Pulmonary artery endothelial cell (primary cell): ENCODE measurements at regions not wholly inside any gene's neighbourhood (a gene's known extent, or its start where the extent isn't known, plus 50 kb on each side); places are given as distances from the start of the nearest gene placed in this dataset.

Experiments
- DNase-seq: peaks from one replicate; pipeline ENCODE4 v3.0.0-alpha.2; 2011; ENCODE audit warnings: low read depth, low spot score

GRCh38 chr5:39902626-39903025 is 477.8 kb upstream of the DAB2 start:
- DNase-seq: no peak

- DNase-seq: no peak
Measured at GRCh38 chr5:39898731-39899130, 474.0 kb upstream of the DAB2 start.

- DNase-seq: no peak
Measured at GRCh38 chr5:39896706-39897105, 471.9 kb upstream of the DAB2 start.

GRCh38 chr5:39896104-39896503 is 471.3 kb upstream of the DAB2 start:
- DNase-seq: no peak

DNA sequence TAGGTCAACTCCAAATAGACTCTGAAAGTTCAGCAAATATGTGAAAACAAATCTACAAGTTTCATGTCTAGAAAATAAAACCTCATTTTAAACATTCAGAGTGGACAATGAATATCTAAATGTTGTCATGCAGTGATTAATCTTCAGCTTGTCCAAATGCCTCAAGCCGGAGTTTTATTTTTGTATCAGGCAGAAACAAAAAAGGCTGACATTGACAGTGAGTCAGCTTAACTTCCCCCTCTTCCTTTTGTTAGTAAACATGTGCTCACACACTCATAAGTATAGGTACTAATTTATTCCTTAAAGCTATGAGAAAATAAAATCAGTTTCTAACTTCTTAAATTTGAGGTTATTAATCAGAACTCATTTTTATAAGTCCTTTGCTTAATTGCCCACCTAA is 467.9 kb upstream of the DAB2 start:
- DNase-seq: peak; percentile 29

GRCh38 chr5:39891376-39891775 is 466.6 kb upstream of the DAB2 start:
- no peak for DNase-seq

DNA sequence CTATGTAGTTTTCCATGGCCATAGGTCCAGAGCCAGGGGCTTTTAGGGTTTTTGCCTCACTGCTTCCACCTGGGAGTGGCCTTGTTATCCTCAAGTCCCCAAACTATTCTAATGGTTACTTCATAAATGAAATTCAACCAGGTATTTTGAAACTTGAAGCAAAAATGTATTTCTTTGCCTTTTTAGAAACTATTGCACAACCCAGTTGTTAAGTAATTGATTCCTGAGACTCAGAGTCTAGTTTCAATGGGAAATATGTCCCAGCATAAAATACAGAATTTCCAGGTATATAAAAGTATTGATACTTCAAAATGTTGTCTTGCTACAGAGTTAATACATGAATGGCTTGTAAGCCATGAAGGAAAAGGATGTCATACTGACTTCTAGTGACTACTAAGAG is 456.2 kb upstream of the DAB2 start:
- no peak for DNase-seq

DNA sequence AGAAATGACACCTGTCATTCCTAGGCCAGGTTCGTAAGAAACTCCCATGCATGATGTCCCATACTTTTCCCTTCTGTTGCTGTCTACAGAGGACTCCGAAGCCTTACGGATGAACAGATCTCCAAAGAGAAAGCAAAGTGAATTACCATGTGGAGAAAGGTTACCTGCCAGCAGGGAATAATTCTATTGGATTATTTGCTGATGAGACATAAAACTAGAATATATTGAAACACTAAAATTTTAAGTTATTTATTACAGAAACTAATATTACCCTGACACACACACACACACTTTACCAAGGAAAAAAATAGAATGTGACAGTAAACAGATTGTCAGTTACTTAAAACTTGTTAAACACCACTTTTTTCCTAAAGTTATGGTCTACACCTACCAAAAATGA is 452.7 kb upstream of the DAB2 start:
- DNase-seq: no peak

DNA sequence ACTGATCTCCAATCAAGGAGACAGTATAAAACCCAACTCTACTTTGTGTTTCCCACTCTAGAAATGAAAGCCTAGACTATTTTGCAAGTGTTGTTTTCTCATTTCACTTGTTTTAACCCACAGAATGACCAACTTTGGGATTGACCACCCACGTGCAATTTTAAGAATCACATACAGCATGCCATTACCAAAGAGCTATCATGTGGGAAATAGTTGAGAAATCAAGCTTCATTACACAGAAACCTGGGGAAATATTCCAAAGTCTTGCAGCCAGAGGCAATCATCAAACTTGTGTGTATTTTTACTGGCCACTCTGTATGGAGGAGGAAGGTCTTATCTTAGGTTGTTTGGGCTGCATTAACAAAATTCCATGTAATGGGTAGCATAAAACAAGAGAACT is 451.4 kb upstream of the DAB2 start:
- no peak for DNase-seq

DNA sequence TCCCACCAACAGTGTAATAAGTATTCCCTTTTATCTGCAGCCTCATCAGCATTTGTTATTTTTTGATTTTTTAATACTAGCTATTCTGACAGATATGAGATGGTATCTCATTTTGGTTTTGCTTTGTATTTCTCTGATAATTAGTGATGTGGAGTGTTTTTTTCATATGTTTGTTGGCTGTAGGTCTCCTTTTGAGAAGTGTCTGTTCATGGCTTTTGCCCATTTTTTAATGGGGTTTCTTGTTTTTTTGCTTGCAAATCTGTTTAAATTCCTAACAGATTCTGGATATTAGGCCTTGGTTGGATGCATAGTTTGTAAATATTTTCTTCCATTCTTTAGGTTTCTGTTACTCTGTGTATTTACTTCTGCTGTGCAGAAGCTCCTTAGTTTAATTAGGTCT is 445.4 kb upstream of the DAB2 start:
- no peak for DNase-seq

DNA sequence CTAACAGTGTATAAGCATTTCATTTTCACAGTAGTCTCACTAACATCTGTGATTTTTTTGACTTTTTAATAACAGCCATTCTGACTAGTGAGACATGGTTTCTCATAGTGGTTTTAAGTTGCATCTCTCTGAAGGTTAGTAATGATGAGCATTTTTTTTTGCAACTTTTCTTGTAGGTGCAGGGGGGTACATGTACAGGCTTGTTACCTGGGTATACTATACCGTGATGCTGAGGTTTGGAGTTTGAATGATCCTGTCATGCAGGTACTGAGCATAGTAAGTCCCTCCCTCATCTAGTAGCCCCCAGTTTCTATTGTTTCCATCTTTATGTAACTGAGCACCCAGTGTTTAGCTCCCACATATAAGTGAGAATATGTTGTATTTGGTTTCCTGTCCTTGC is 444.6 kb upstream of the DAB2 start:
- DNase-seq: no peak

DNA sequence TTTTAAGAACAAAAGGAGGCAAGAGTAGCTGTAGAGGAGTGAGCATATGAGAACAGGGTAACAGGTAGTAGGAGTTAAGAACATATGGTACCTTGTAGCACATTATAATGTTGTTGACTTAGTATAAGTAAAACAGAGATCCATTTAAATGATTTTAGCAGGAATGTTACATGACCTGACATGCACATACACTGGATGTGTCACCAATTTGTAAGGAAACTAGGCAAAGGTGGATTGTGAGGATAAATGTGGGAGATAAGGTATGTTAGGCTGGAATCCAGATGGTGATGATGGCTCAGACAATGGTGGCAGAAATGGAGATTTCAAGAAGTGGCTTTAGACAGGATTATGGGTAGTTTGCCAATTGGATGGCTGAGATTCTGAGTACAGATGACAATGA is 443.1 kb upstream of the DAB2 start:
- DNase-seq: no peak

GRCh38 chr5:39863926-39864552 is 439.3 kb upstream of the DAB2 start:
- no peak for DNase-seq

- no peak for DNase-seq
Measured at GRCh38 chr5:39857041-39857440, 432.3 kb upstream of the DAB2 start.

- no peak for DNase-seq
Measured at GRCh38 chr5:39854771-39855410, 430.1 kb upstream of the DAB2 start.

GRCh38 chr5:39850291-39850690 is 425.5 kb upstream of the DAB2 start:
- no peak for DNase-seq

DNA sequence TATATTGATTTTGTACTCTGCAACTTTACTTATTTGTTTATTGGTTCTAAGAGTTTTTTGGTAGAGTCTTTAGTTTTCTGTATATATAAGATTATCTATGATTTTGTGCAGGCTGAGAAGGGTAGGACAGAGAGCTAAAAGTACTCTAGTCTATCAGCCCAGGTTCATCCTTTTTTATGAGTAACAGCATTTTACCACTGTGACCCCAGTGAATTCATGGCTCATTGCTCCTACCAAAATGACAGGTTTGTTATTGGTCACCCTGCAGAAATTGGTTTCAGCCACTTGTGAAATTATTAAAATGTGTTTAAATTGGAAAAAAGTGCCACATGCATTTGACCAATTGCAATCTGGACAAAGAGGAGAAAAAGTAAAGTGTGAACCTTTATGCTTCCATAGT is 421.4 kb upstream of the DAB2 start:
- DNase-seq: no peak

DNA sequence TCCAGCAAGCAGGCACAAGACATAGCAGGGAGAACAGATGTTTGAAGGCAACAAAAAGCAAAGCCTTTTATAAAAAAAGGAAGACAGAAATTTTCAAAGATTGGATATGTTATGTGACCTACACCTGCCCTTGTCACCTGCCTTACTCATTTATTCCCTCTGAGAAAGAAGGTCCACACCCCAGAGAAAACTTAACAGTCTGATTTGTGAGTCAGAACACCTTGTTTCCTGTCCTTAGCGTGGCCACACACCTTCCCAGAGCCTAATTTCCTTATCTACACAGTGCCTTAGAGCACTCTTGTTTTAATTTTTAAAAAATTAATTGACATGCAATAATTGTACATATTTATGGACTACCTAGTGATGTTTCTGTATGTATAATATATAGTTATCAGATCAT is 419.0 kb upstream of the DAB2 start:
- no peak for DNase-seq

GRCh38 chr5:39835371-39835770 is 410.6 kb upstream of the DAB2 start:
- DNase-seq: no peak

- DNase-seq: no peak
Measured at GRCh38 chr5:39829441-39829840, 404.7 kb upstream of the DAB2 start.

GRCh38 chr5:39826051-39826450 is 401.3 kb upstream of the DAB2 start:
- DNase-seq: no peak

DNA sequence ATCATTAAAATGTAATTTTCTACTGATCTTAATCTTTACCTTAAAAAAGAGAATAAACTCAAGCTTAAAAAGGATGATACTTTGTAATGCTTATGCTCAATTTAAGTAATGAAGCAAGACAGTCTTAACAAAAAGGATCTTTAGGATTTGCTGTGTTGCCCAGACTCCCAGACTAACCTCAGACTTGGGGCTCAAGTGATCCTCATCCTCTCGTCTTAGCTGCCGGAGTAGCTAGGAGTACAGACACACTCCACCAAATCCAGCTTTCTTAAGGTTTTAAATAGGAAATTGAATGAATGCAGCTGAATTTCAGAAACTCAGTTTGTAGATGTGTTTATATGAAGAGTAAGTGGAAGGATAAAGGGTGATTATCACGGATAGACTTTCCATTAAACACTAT is 400.5 kb upstream of the DAB2 start:
- DNase-seq: no peak

DNA sequence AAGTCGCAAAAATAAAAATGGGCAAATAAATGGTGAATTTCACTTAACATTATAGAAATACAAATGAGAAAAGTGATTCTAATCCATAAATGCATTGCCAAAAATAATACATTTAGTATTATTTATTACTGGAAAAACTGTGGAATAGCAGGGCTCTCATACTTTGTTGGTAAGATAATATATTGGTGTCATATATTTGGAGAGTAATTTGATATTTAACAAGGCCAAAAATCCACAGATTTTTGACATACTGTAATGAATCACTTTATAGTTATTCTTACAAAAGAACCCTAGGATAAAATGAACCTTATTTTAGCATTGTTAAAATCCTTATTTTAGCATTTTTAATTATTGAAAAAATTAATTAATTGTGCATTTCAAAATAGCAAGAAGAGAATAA is 397.2 kb upstream of the DAB2 start:
- no peak for DNase-seq

GRCh38 chr5:39816866-39817265 is 392.1 kb upstream of the DAB2 start:
- DNase-seq: no peak
